Kasumi-1 (cell line): ENCODE measurements at regions not wholly inside any gene's neighbourhood (a gene's known extent, or its start where the extent isn't known, plus 50 kb on each side); places are given as distances from the start of the nearest gene placed in this dataset.
"Not testable (repeated sequence)": the region's sequence is repeated elsewhere in the genome, so short reads cannot be mapped to it uniquely, and the experiment has no call there.

Experiments used
- DNase-seq, 2 experiments: peaks; one replicate each; lab custom pipeline; 2025; lab: John Stamatoyannopoulos, UW

- no peak for DNase-seq
These were observed 112.3 kb downstream of the PCSK1 start for GRCh38 chr5:96320797-96321196.

- DNase-seq, result not testable (repeated sequence)
These were observed 112.9 kb downstream of the PCSK1 start for GRCh38 chr5:96319981-96320739.

GRCh38 chr5:96318569-96319110, 114.4 kb downstream of the PCSK1 start:
- no peak for DNase-seq

GRCh38 chr5:96317945-96318344, 115.1 kb downstream of the PCSK1 start:
- DNase-seq, result no peak

GRCh38 chr5:96316487-96316886, 116.6 kb downstream of the PCSK1 start:
- no peak for DNase-seq

- no peak for DNase-seq
These were observed 117.0 kb downstream of the PCSK1 start for GRCh38 chr5:96316017-96316416.

- no peak for DNase-seq
These were observed 117.6 kb downstream of the PCSK1 start for GRCh38 chr5:96315431-96315830.

- DNase-seq, result no peak
These were observed 120.7 kb downstream of the PCSK1 start for GRCh38 chr5:96312383-96312782.

- DNase-seq, result not testable (repeated sequence)
These were observed 126.0 kb downstream of the PCSK1 start for GRCh38 chr5:96307047-96307446.

GRCh38 chr5:96302174-96302738, 130.8 kb downstream of the PCSK1 start:
- no peak for DNase-seq

GRCh38 chr5:96300976-96301375, 132.1 kb downstream of the PCSK1 start:
- peak; percentile 18 to 45 for DNase-seq

GRCh38 chr5:96297867-96298266, 135.2 kb downstream of the PCSK1 start:
- DNase-seq, result no peak

GRCh38 chr5:96297290-96297689, 135.8 kb downstream of the PCSK1 start:
- no peak for DNase-seq

- no peak for DNase-seq
These were observed 138.2 kb downstream of the PCSK1 start for GRCh38 chr5:96294884-96295202.

- DNase-seq, result no peak
These were observed 138.8 kb downstream of the PCSK1 start for GRCh38 chr5:96293966-96294883.

GRCh38 chr5:96292582-96293247, 140.3 kb downstream of the PCSK1 start:
- no peak for DNase-seq

- DNase-seq, result not testable (repeated sequence)
These were observed 143.8 kb downstream of the PCSK1 start for GRCh38 chr5:96289287-96289686.

- DNase-seq, result no peak
These were observed 144.2 kb downstream of the PCSK1 start for GRCh38 chr5:96288845-96289185.

- no peak for DNase-seq
These were observed 144.7 kb downstream of the PCSK1 start for GRCh38 chr5:96288166-96288844.

GRCh38 chr5:96287136-96287535, 145.9 kb downstream of the PCSK1 start:
- no peak for DNase-seq

GRCh38 chr5:96285823-96286222, 147.2 kb downstream of the PCSK1 start:
- no peak for DNase-seq
